Lower lobe of right lung (tissue), 2 donors: ENCODE measurements at regions not wholly inside any gene's neighbourhood (a gene's known extent, or its start where the extent isn't known, plus 50 kb on each side); places are given as distances from the start of the nearest gene placed in this dataset.

Experiments
- ATAC-seq, 2 donors: fragments of 200-7000 bp; cut with Tn5 transposase; one replicate each; pipeline ENCODE4 v1.9.1; 2020 to 2022; ENCODE audit warnings: mild to moderate bottlenecking in 2 of 2, moderate library complexity in 2 of 2
- DNase-seq: peaks from one replicate; pipeline ENCODE4 v3.0.0-alpha.2; 2020
- H3K27ac ChIP-seq: fragments of 200-600 bp; one replicate; pipeline ENCODE4 v1.8.0; 2022
- H3K27me3 ChIP-seq: fragments of 200-600 bp; one replicate; pipeline ENCODE4 v1.8.0; 2022; ENCODE audit warnings: low read depth
- H3K36me3 ChIP-seq: fragments of 200-600 bp; one replicate; pipeline ENCODE4 v1.8.0; 2022; ENCODE audit warnings: mild to moderate bottlenecking
- H3K4me1 ChIP-seq: fragments of 200-600 bp; one replicate; pipeline ENCODE4 v1.8.0; 2022
- H3K4me3 ChIP-seq: fragments of 200-600 bp; one replicate; pipeline ENCODE4 v1.8.0; 2022; ENCODE audit warnings: mild to moderate bottlenecking
- H3K9me3 ChIP-seq: fragments of 200-600 bp; one replicate; pipeline ENCODE4 v1.8.0; 2022
- CTCF ChIP-seq: fragments of 200-600 bp; IDR thresholded peaks from one replicate; pipeline ENCODE4 v1.8.0; 2022; ENCODE audit warnings: antibody characterized with exemption, mild to moderate bottlenecking
- intact Hi-C: fragments of 100-400 bp; cut with DNase I; formaldehyde crosslinking; loops from one replicate; pipeline ENCODE4 v1.11.0; 2022
- donor health status: DM: no; HTN: yes; CAD: no; lungs with severe emphysema.

GRCh38 chr18:8893221-8893620, 187.9 kb downstream of the MTCL1 start:
- Histone ChIP-seq H3K27me3 (no peaks in the 10 kb centered on the region), H3K36me3 (no peaks in the 10 kb centered on the region), H3K27ac (no peak overlapping the region), H3K4me3 (no peak overlapping the region), H3K9me3 (no peaks in the 10 kb centered on the region), H3K4me1 (no peaks in the 10 kb centered on the region)
- TF ChIP-seq CTCF: no peak
- DNase-seq (no peak), ATAC-seq (no peak)
- intact Hi-C loops: no loop called here

GRCh38 chr18:8893628-8894231, 188.4 kb downstream of the MTCL1 start:
- Histone ChIP-seq H3K36me3 (no peaks in the 10 kb centered on the region), H3K27ac (no peak overlapping the region), H3K9me3 (no peaks in the 10 kb centered on the region), H3K27me3 (no peaks in the 10 kb centered on the region), H3K4me3 (no peak overlapping the region), H3K4me1 (no peaks in the 10 kb centered on the region)
- DNase-seq: no peak
- ATAC-seq: no peak
- intact Hi-C loops: no loop called here
- no peak for TF ChIP-seq CTCF

GRCh38 chr18:8894823-8895222, 189.5 kb downstream of the MTCL1 start:
- ATAC-seq: no peak

GRCh38 chr18:8895341-8895740, 190.0 kb downstream of the MTCL1 start:
- no peaks in the 10 kb centered on the region for H3K4me1 ChIP-seq
- H3K36me3 ChIP-seq: no peaks in the 10 kb centered on the region
- intact Hi-C loops: no loop called here
- TF ChIP-seq CTCF: no peak
- H3K27me3 ChIP-seq: no peaks in the 10 kb centered on the region
- H3K9me3 ChIP-seq: no peaks in the 10 kb centered on the region
- ATAC-seq: no peak
- H3K27ac ChIP-seq: no peak overlapping the region
- H3K4me3 ChIP-seq: no peak overlapping the region
- no peak for DNase-seq

More at GRCh38 chr18:8894823-8895222, 189.5 kb downstream of the MTCL1 start:
- intact Hi-C loops: no loop called here
- Histone ChIP-seq H3K27ac (no peak overlapping the region), H3K9me3 (no peaks in the 10 kb centered on the region), H3K27me3 (no peaks in the 10 kb centered on the region), H3K36me3 (no peaks in the 10 kb centered on the region), H3K4me3 (no peak overlapping the region), H3K4me1 (no peaks in the 10 kb centered on the region)
- DNase-seq: no peak
- no peak for TF ChIP-seq CTCF

- intact Hi-C loops: no loop called here
- ATAC-seq (no peak), DNase-seq (no peak)
- Histone ChIP-seq H3K36me3 (no peaks in the 10 kb centered on the region), H3K27ac (no peak overlapping the region), H3K27me3 (no peaks in the 10 kb centered on the region), H3K4me3 (no peak overlapping the region), H3K4me1 (no peaks in the 10 kb centered on the region), H3K9me3 (no peaks in the 10 kb centered on the region)
- no peak for TF ChIP-seq CTCF
Observed at GRCh38 chr18:8895987-8896619, 190.7 kb downstream of the MTCL1 start.
